ENCODE measurements at regions not wholly inside any gene's neighbourhood (a gene's known extent, or its start where the extent isn't known, plus 50 kb on each side); places are given as distances from the start of the nearest gene placed in this dataset.

- ATAC-seq (replicated peaks; ENCODE audit: extremely low read depth, poor library complexity, severe bottlenecking) (no peak), DNase-seq (ENCODE audit: low spot score in 2 of 2) (no peak)
- Mint-ChIP-seq H3K4me3 (no peak overlapping the region), H3K4me1 (no peaks in the 10 kb centered on the region), H3K9me3 (peaks cover 5% of the 10 kb centered on the region), H3K27me3 (no peaks in the 10 kb centered on the region), H3K27ac (ENCODE audit: low read depth) (no peak overlapping the region), H3K36me3 (ENCODE audit: insufficient read depth) (peaks cover 2% of the 10 kb centered on the region)
These were observed 118.0 kb downstream of the PPP1R3A start for GRCh38 chr7:113800826-113801225.

GRCh38 chr7:113799896-113800295 lies 118.9 kb downstream of the PPP1R3A start:
- ATAC-seq (replicated peaks; ENCODE audit: extremely low read depth, poor library complexity, severe bottlenecking) (no peak), DNase-seq (ENCODE audit: low spot score in 2 of 2) (no peak)
- Mint-ChIP-seq H3K9me3 (peaks cover 11% of the 10 kb centered on the region), H3K27me3 (no peaks in the 10 kb centered on the region), H3K27ac (ENCODE audit: low read depth) (no peak overlapping the region), H3K4me1 (no peaks in the 10 kb centered on the region), H3K36me3 (ENCODE audit: insufficient read depth) (peaks cover 2% of the 10 kb centered on the region), H3K4me3 (no peak overlapping the region)

GRCh38 chr7:113797420-113798010 lies 121.3 kb downstream of the PPP1R3A start:
- H3K27me3 Mint-ChIP-seq = no peaks in the 10 kb centered on the region
- H3K4me1 Mint-ChIP-seq = no peaks in the 10 kb centered on the region
- no peak for DNase-seq (ENCODE audit: low spot score in 2 of 2)
- H3K9me3 Mint-ChIP-seq = peaks cover 11% of the 10 kb centered on the region
- H3K27ac Mint-ChIP-seq (ENCODE audit: low read depth) = no peak overlapping the region
- no peaks in the 10 kb centered on the region for H3K36me3 Mint-ChIP-seq (ENCODE audit: insufficient read depth)
- ATAC-seq (replicated peaks; ENCODE audit: extremely low read depth, poor library complexity, severe bottlenecking) = no peak
- H3K4me3 Mint-ChIP-seq = no peak overlapping the region

- DNase-seq (ENCODE audit: low spot score in 2 of 2) = no peak
- ATAC-seq (replicated peaks; ENCODE audit: extremely low read depth, poor library complexity, severe bottlenecking) = no peak
- no peak overlapping the region for H3K27ac Mint-ChIP-seq (ENCODE audit: low read depth)
- H3K36me3 Mint-ChIP-seq (ENCODE audit: insufficient read depth) = no peaks in the 10 kb centered on the region
- H3K4me3 Mint-ChIP-seq = no peak overlapping the region
- H3K4me1 Mint-ChIP-seq = no peaks in the 10 kb centered on the region
- H3K9me3 Mint-ChIP-seq = peaks cover 14% of the 10 kb centered on the region
- no peaks in the 10 kb centered on the region for H3K27me3 Mint-ChIP-seq
These were observed 122.3 kb downstream of the PPP1R3A start for GRCh38 chr7:113796557-113796956.

GRCh38 chr7:113794573-113794972 lies 124.2 kb downstream of the PPP1R3A start:
- Mint-ChIP-seq H3K9me3 (peaks cover 19% of the 10 kb centered on the region), H3K4me3 (no peak overlapping the region), H3K36me3 (ENCODE audit: insufficient read depth) (no peaks in the 10 kb centered on the region), H3K27me3 (no peaks in the 10 kb centered on the region), H3K27ac (ENCODE audit: low read depth) (no peak overlapping the region), H3K4me1 (no peaks in the 10 kb centered on the region)
- ATAC-seq (replicated peaks; ENCODE audit: extremely low read depth, poor library complexity, severe bottlenecking) (no peak), DNase-seq (ENCODE audit: low spot score in 2 of 2) (no peak)

- H3K27me3 Mint-ChIP-seq = no peaks in the 10 kb centered on the region
- no peak overlapping the region for H3K27ac Mint-ChIP-seq (ENCODE audit: low read depth)
- no peak overlapping the region for H3K4me3 Mint-ChIP-seq
- no peaks in the 10 kb centered on the region for H3K4me1 Mint-ChIP-seq
- peaks cover 25% of the 10 kb centered on the region for H3K9me3 Mint-ChIP-seq
- DNase-seq (ENCODE audit: low spot score in 2 of 2) = no peak
- H3K36me3 Mint-ChIP-seq (ENCODE audit: insufficient read depth) = no peaks in the 10 kb centered on the region
- no peak for ATAC-seq (replicated peaks; ENCODE audit: extremely low read depth, poor library complexity, severe bottlenecking)
These were observed 125.6 kb downstream of the PPP1R3A start for GRCh38 chr7:113793171-113793570.

- H3K27ac Mint-ChIP-seq (ENCODE audit: low read depth) = no peak overlapping the region
- peaks cover 20% of the 10 kb centered on the region for H3K9me3 Mint-ChIP-seq
- no peaks in the 10 kb centered on the region for H3K27me3 Mint-ChIP-seq
- ATAC-seq (replicated peaks; ENCODE audit: extremely low read depth, poor library complexity, severe bottlenecking) = no peak
- no peak for DNase-seq (ENCODE audit: low spot score in 2 of 2)
- no peaks in the 10 kb centered on the region for H3K36me3 Mint-ChIP-seq (ENCODE audit: insufficient read depth)
- no peak overlapping the region for H3K4me3 Mint-ChIP-seq
- H3K4me1 Mint-ChIP-seq = no peaks in the 10 kb centered on the region
These were observed 128.8 kb downstream of the PPP1R3A start for GRCh38 chr7:113790025-113790424.

- ATAC-seq (replicated peaks; ENCODE audit: extremely low read depth, poor library complexity, severe bottlenecking) = no peak
- no peaks in the 10 kb centered on the region for H3K4me1 Mint-ChIP-seq
- H3K4me3 Mint-ChIP-seq = no peak overlapping the region
- H3K36me3 Mint-ChIP-seq (ENCODE audit: insufficient read depth) = no peaks in the 10 kb centered on the region
- no peak for DNase-seq (ENCODE audit: low spot score in 2 of 2)
- H3K27me3 Mint-ChIP-seq = no peaks in the 10 kb centered on the region
- no peak overlapping the region for H3K27ac Mint-ChIP-seq (ENCODE audit: low read depth)
- peaks cover 14% of the 10 kb centered on the region for H3K9me3 Mint-ChIP-seq
These were observed 131.7 kb downstream of the PPP1R3A start for GRCh38 chr7:113787106-113787505.

- Mint-ChIP-seq H3K9me3 (peaks cover 5% of the 10 kb centered on the region), H3K27ac (ENCODE audit: low read depth) (no peak overlapping the region)
- ATAC-seq (replicated peaks; ENCODE audit: extremely low read depth, poor library complexity, severe bottlenecking) = no peak
These were observed 133.9 kb downstream of the PPP1R3A start for GRCh38 chr7:113784956-113785355.

GRCh38 chr7:113784316-113784715 lies 134.5 kb downstream of the PPP1R3A start:
- H3K4me3 Mint-ChIP-seq = no peak overlapping the region
- H3K27me3 Mint-ChIP-seq = no peaks in the 10 kb centered on the region
- H3K36me3 Mint-ChIP-seq (ENCODE audit: insufficient read depth) = no peaks in the 10 kb centered on the region
- no peak overlapping the region for H3K27ac Mint-ChIP-seq (ENCODE audit: low read depth)
- peaks cover 5% of the 10 kb centered on the region for H3K9me3 Mint-ChIP-seq
- no peak for DNase-seq (ENCODE audit: low spot score in 2 of 2)
- H3K4me1 Mint-ChIP-seq = no peaks in the 10 kb centered on the region
- ATAC-seq (replicated peaks; ENCODE audit: extremely low read depth, poor library complexity, severe bottlenecking) = no peak

More at GRCh38 chr7:113784956-113785355, 133.9 kb downstream of the PPP1R3A start:
- no peaks in the 10 kb centered on the region for H3K4me1 Mint-ChIP-seq
- no peaks in the 10 kb centered on the region for H3K36me3 Mint-ChIP-seq (ENCODE audit: insufficient read depth)
- H3K27me3 Mint-ChIP-seq = no peaks in the 10 kb centered on the region
- no peak for DNase-seq (ENCODE audit: low spot score in 2 of 2)
- H3K4me3 Mint-ChIP-seq = no peak overlapping the region

GRCh38 chr7:113783403-113783802 lies 135.4 kb downstream of the PPP1R3A start:
- H3K4me3 Mint-ChIP-seq = no peak overlapping the region
- no peaks in the 10 kb centered on the region for H3K4me1 Mint-ChIP-seq
- DNase-seq (ENCODE audit: low spot score in 2 of 2) = no peak
- H3K27ac Mint-ChIP-seq (ENCODE audit: low read depth) = no peak overlapping the region
- no peak for ATAC-seq (replicated peaks; ENCODE audit: extremely low read depth, poor library complexity, severe bottlenecking)
- no peaks in the 10 kb centered on the region for H3K27me3 Mint-ChIP-seq
- peaks cover under 1% of the 10 kb centered on the region for H3K9me3 Mint-ChIP-seq
- no peaks in the 10 kb centered on the region for H3K36me3 Mint-ChIP-seq (ENCODE audit: insufficient read depth)

- no peak for DNase-seq (ENCODE audit: low spot score in 2 of 2)
- no peaks in the 10 kb centered on the region for H3K36me3 Mint-ChIP-seq (ENCODE audit: insufficient read depth)
- no peak overlapping the region for H3K4me3 Mint-ChIP-seq
- H3K27ac Mint-ChIP-seq (ENCODE audit: low read depth) = no peak overlapping the region
- no peaks in the 10 kb centered on the region for H3K4me1 Mint-ChIP-seq
- H3K9me3 Mint-ChIP-seq = peaks cover 6% of the 10 kb centered on the region
- no peaks in the 10 kb centered on the region for H3K27me3 Mint-ChIP-seq
- no peak for ATAC-seq (replicated peaks; ENCODE audit: extremely low read depth, poor library complexity, severe bottlenecking)
These were observed 143.0 kb downstream of the PPP1R3A start for GRCh38 chr7:113775804-113776203.

GRCh38 chr7:113775401-113775800 lies 143.4 kb downstream of the PPP1R3A start:
- no peaks in the 10 kb centered on the region for H3K4me1 Mint-ChIP-seq
- ATAC-seq (replicated peaks; ENCODE audit: extremely low read depth, poor library complexity, severe bottlenecking) (no peak), DNase-seq (ENCODE audit: low spot score in 2 of 2) (no peak)
- peaks cover 10% of the 10 kb centered on the region for H3K9me3 Mint-ChIP-seq
- H3K4me3 Mint-ChIP-seq = no peak overlapping the region
- H3K27me3 Mint-ChIP-seq = no peaks in the 10 kb centered on the region
- H3K36me3 Mint-ChIP-seq (ENCODE audit: insufficient read depth) = no peaks in the 10 kb centered on the region
- no peak overlapping the region for H3K27ac Mint-ChIP-seq (ENCODE audit: low read depth)

Measured in central memory CD8-positive, alpha-beta T cell (primary cell).